Gastrocnemius medialis (tissue), 4 donors: ENCODE measurements at regions not wholly inside any gene's neighbourhood (a gene's known extent, or its start where the extent isn't known, plus 50 kb on each side); places are given as distances from the start of the nearest gene placed in this dataset.

ENCODE experiments used
- ATAC-seq, 2 donors: fragments of 150-250 bp; one replicate each; pipeline ENCODE4 v1.9.1; 2016
- DNase-seq, 2 donors: peaks; one replicate each; pipeline ENCODE4 v3.0.0-alpha.2; 2019
- H3K27ac ChIP-seq, 4 donors: fragments of 200-600 bp; sonication (generic); 1 replicate in 1 of 4; 2 replicates in 3 of 4; pipeline ENCODE4 v1.5.1; 2016 to 2018; ENCODE audit warnings: mild to moderate bottlenecking in 2 of 4, moderate library complexity in 1 of 4
- H3K27me3 ChIP-seq, 3 donors: fragments of 200-600 bp; sonication (generic) in 2 of 3; 1 replicate in 1 of 3; 2 replicates in 2 of 3; pipeline versions ENCODE4 v1.5.1 to v1.6.0; 2016 to 2019; ENCODE audit warnings: mild to moderate bottlenecking in 1 of 3, moderate library complexity in 1 of 3
- H3K36me3 ChIP-seq, 2 donors: fragments of 200-600 bp; sonication (generic) in 1 of 2; one replicate each; pipeline ENCODE4 v1.5.1; 2017 to 2018
- H3K4me1 ChIP-seq, 2 donors: fragments of 200-600 bp; sonication (generic) in 1 of 2; one replicate each; pipeline ENCODE4 v1.5.1; 2016 to 2017; ENCODE audit warnings: mild to moderate bottlenecking in 2 of 2
- H3K4me3 ChIP-seq, 4 donors: fragments of 200-600 bp; sonication (generic) in 3 of 4; 1 replicate in 1 of 4; 2 replicates in 3 of 4; pipeline ENCODE4 v1.5.1; 2016 to 2019; ENCODE audit warnings: mild to moderate bottlenecking in 2 of 4
- H3K9me3 ChIP-seq, 3 donors: fragments of 200-600 bp; sonication (generic) in 2 of 3; 1 replicate in 1 of 3; 2 replicates in 2 of 3; pipeline ENCODE4 v1.5.1; 2016 to 2019
- CTCF ChIP-seq, 5 experiments: fragments of 450-650 bp in 3 of 5; fragments of 200-600 bp in 2 of 5; sonication (generic) in 2 of 5; IDR thresholded peaks in 4 of 5; conservative IDR thresholded peaks in 1 of 5; 1 replicate in 4 of 5; 2 replicates in 1 of 5; pipeline ENCODE4 v1.5.1; 2016 to 2019; ENCODE audit warnings: antibody characterized with exemption in 5 of 5, mild to moderate bottlenecking in 3 of 5, moderate library complexity in 3 of 5
- POLR2A ChIP-seq, 2 donors: fragments of 450-650 bp; IDR thresholded peaks; one replicate each; pipeline ENCODE4 v1.6.1; 2017; ENCODE audit warnings: antibody characterized with exemption in 2 of 2, mild to moderate bottlenecking in 2 of 2, moderate library complexity in 2 of 2
- in situ Hi-C, 4 donors: fragments of 200-750 bp; cut with MboI; loops; one replicate each; pipeline versions ENCODE4 v1.15.0 to v1.8.0; 2017; ENCODE audit warnings: low sequenced_read_pairs in 4 of 4
- intact Hi-C: fragments of 100-400 bp; cut with DNase I; formaldehyde crosslinking; loops from one replicate; pipeline ENCODE4 v1.15.1; 2023; ENCODE audit warnings: low total_unique reads

GRCh38 chr14:65320661-65321308, 91.7 kb upstream of the FUT8 start:
- intact Hi-C loops: no loop called here
- Histone ChIP-seq H3K4me3 (no peak overlapping the region), H3K36me3 (no peaks in the 10 kb centered on the region), H3K27ac (no peak overlapping the region), H3K4me1 (no peaks in the 10 kb centered on the region), H3K9me3 (no peaks in the 10 kb centered on the region), H3K27me3 (no peaks in the 10 kb centered on the region)
- no peak for TF ChIP-seq POLR2A (IDR thresholded peaks at IDR 0.05)
- no peak for TF ChIP-seq CTCF (IDR thresholded peaks at IDR 0.05 in 4 of 5, conservative IDR thresholded peaks at IDR 0.05 in 1 of 5)
- no peak for DNase-seq
- no peak for ATAC-seq
- in situ Hi-C loops: no loop called here

- Histone ChIP-seq H3K36me3 (no peaks in the 10 kb centered on the region), H3K4me3 (no peak overlapping the region), H3K27me3 (no peaks in the 10 kb centered on the region), H3K9me3 (no peaks in the 10 kb centered on the region), H3K27ac (no peak overlapping the region), H3K4me1 (no peaks in the 10 kb centered on the region)
- intact Hi-C loops (no loop called here), in situ Hi-C loops (no loop called here)
- no peak for ATAC-seq
- no peak for TF ChIP-seq CTCF (IDR thresholded peaks at IDR 0.05 in 4 of 5, conservative IDR thresholded peaks at IDR 0.05 in 1 of 5)
- TF ChIP-seq POLR2A (IDR thresholded peaks at IDR 0.05): no peak
- DNase-seq: no peak
Measured at GRCh38 chr14:65321370-65321875, 91.1 kb upstream of the FUT8 start.

GRCh38 chr14:65329481-65329880, 83.0 kb upstream of the FUT8 start:
- Histone ChIP-seq H3K27me3 (no peaks in the 10 kb centered on the region), H3K36me3 (no peaks in the 10 kb centered on the region), H3K9me3 (no peaks in the 10 kb centered on the region), H3K4me1 (no peaks in the 10 kb centered on the region), H3K4me3 (no peak overlapping the region), H3K27ac (no peak overlapping the region)
- ATAC-seq (no peak), DNase-seq (no peak)
- TF ChIP-seq CTCF (IDR thresholded peaks at IDR 0.05 in 4 of 5, conservative IDR thresholded peaks at IDR 0.05 in 1 of 5) (no peak), POLR2A (IDR thresholded peaks at IDR 0.05) (no peak)
- in situ Hi-C loops (no loop called here), intact Hi-C loops (no loop called here)

GRCh38 chr14:65329911-65330310, 82.6 kb upstream of the FUT8 start:
- in situ Hi-C loops: no loop called here
- H3K4me3 ChIP-seq: no peak overlapping the region
- no peaks in the 10 kb centered on the region for H3K4me1 ChIP-seq
- TF ChIP-seq POLR2A (IDR thresholded peaks at IDR 0.05): no peak
- no peaks in the 10 kb centered on the region for H3K27me3 ChIP-seq
- no peak for DNase-seq
- no peaks in the 10 kb centered on the region for H3K36me3 ChIP-seq
- intact Hi-C loops: no loop called here
- H3K27ac ChIP-seq: no peak overlapping the region
- H3K9me3 ChIP-seq: no peaks in the 10 kb centered on the region
- ATAC-seq: no peak

GRCh38 chr14:65330416-65330815, 82.1 kb upstream of the FUT8 start:
- H3K27me3 ChIP-seq: no peaks in the 10 kb centered on the region
- no peak overlapping the region for H3K27ac ChIP-seq
- H3K4me1 ChIP-seq: no peaks in the 10 kb centered on the region
- no peak overlapping the region for H3K4me3 ChIP-seq
- H3K9me3 ChIP-seq: no peaks in the 10 kb centered on the region
- no peak for DNase-seq
- H3K36me3 ChIP-seq: no peaks in the 10 kb centered on the region
- TF ChIP-seq CTCF (IDR thresholded peaks at IDR 0.05 in 4 of 5, conservative IDR thresholded peaks at IDR 0.05 in 1 of 5): no peak
- intact Hi-C loops (no loop called here), in situ Hi-C loops (no loop called here)
- ATAC-seq: no peak
